Mesenchymal stem cell (in vitro differentiated cells and primary cell): ENCODE measurements at regions not wholly inside any gene's neighbourhood (a gene's known extent, or its start where the extent isn't known, plus 50 kb on each side); places are given as distances from the start of the nearest gene placed in this dataset.

ENCODE experiments used
- DNase-seq: peaks from one replicate; pipeline ENCODE4 v3.0.0-alpha.2; 2013
- H2AFZ ChIP-seq: one replicate; pipeline ENCODE4 v1.6.1; 2013; ENCODE audit warnings: low read depth, mild to moderate bottlenecking, control low read depth, inconsistent platforms, low read length, moderate library complexity
- H2AK5ac ChIP-seq: 2 replicates; pipeline ENCODE4 v1.6.1; 2013; ENCODE audit warnings: low read length, moderate library complexity, mild to moderate bottlenecking, inconsistent platforms; ENCODE audit not compliant: severe bottlenecking
- H2BK120ac ChIP-seq: one replicate; pipeline ENCODE4 v1.6.1; 2013; ENCODE audit warnings: low read depth, mild to moderate bottlenecking, inconsistent platforms, low read length, moderate library complexity
- H2BK12ac ChIP-seq, 2 experiments: one replicate each; pipeline ENCODE4 v1.6.1; 2013; ENCODE audit warnings: inconsistent platforms in 2 of 2, low read length in 2 of 2, mild to moderate bottlenecking in 2 of 2, moderate library complexity in 2 of 2, control low read depth in 1 of 2
- H2BK15ac ChIP-seq: one replicate; pipeline ENCODE4 v1.6.1; 2013; ENCODE audit warnings: mild to moderate bottlenecking, low read depth, inconsistent platforms; ENCODE audit not compliant: poor library complexity, severe bottlenecking
- H2BK5ac ChIP-seq: 2 replicates; pipeline ENCODE4 v1.6.1; 2013; ENCODE audit warnings: low read depth, mild to moderate bottlenecking, low read length, control low read depth, inconsistent platforms; ENCODE audit not compliant: poor library complexity, severe bottlenecking
- H3K14ac ChIP-seq, 2 experiments: one replicate each; pipeline ENCODE4 v1.6.1; 2013; ENCODE audit warnings: inconsistent platforms in 2 of 2, low read length in 2 of 2, control low read depth in 1 of 2, mild to moderate bottlenecking in 1 of 2, moderate library complexity in 1 of 2
- H3K18ac ChIP-seq, 2 experiments: one replicate each; pipeline ENCODE4 v1.6.1; 2013; ENCODE audit warnings: inconsistent platforms in 2 of 2, low read length in 2 of 2, control low read depth in 1 of 2, low read depth in 1 of 2, mild to moderate bottlenecking in 1 of 2
- H3K23ac ChIP-seq, 2 experiments: one replicate each; pipeline ENCODE4 v1.6.1; 2013; ENCODE audit warnings: inconsistent platforms in 2 of 2, low read length in 2 of 2, mild to moderate bottlenecking in 2 of 2, moderate library complexity in 2 of 2, control low read depth in 1 of 2
- H3K27ac ChIP-seq: 2 replicates; pipeline ENCODE4 v1.5.1; 2013; ENCODE audit warnings: mild to moderate bottlenecking, moderate library complexity, low read length, control low read depth, inconsistent platforms; ENCODE audit not compliant: poor library complexity, severe bottlenecking
- H3K27me3 ChIP-seq, 2 experiments: 2 replicates each; pipeline versions ENCODE4 v1.6.1 to v1.7.0; 2013; ENCODE audit warnings: low read length in 2 of 2, mild to moderate bottlenecking in 2 of 2, moderate library complexity in 2 of 2, control low read depth in 1 of 2, inconsistent platforms in 1 of 2; ENCODE audit not compliant: control insufficient read depth in 1 of 2, insufficient read depth in 1 of 2
- H3K36me3 ChIP-seq, 2 experiments: 2 replicates each; pipeline versions ENCODE4 v1.6.1 to v1.7.0; 2013; ENCODE audit warnings: low read length in 2 of 2, control low read depth in 1 of 2, inconsistent platforms in 1 of 2, low read depth in 1 of 2, mild to moderate bottlenecking in 1 of 2; ENCODE audit not compliant: insufficient read depth in 2 of 2, control insufficient read depth in 1 of 2
- H3K4ac ChIP-seq, 2 experiments: one replicate each; pipeline ENCODE4 v1.6.1; 2013; ENCODE audit warnings: inconsistent platforms in 2 of 2, low read length in 2 of 2, mild to moderate bottlenecking in 2 of 2, moderate library complexity in 2 of 2, control low read depth in 1 of 2, low read depth in 1 of 2
- H3K4me1 ChIP-seq: 2 replicates; pipeline ENCODE4 v1.6.1; 2013; ENCODE audit warnings: low read depth, low read length, control low read depth; ENCODE audit not compliant: control insufficient read depth, insufficient read depth
- H3K4me2 ChIP-seq: 2 replicates; pipeline ENCODE4 v1.6.1; 2013; ENCODE audit warnings: low read length, mild to moderate bottlenecking, inconsistent platforms; ENCODE audit not compliant: poor library complexity, severe bottlenecking
- H3K4me3 ChIP-seq, 2 experiments: 2 replicates each; pipeline versions ENCODE4 v1.5.1 to v1.7.0; 2013; ENCODE audit warnings: low read length in 2 of 2, mild to moderate bottlenecking in 2 of 2, control low read depth in 1 of 2, low read depth in 1 of 2; ENCODE audit not compliant: insufficient read depth in 1 of 2
- H3K79me1 ChIP-seq: replicated peaks from 2 replicates; pipeline ENCODE4 v1.6.1; 2013; ENCODE audit warnings: mild to moderate bottlenecking, control low read depth, low read length, inconsistent platforms; ENCODE audit not compliant: poor library complexity, severe bottlenecking
- H3K9ac ChIP-seq: 2 replicates; pipeline ENCODE4 v1.7.0; 2013; ENCODE audit warnings: mild to moderate bottlenecking, low read length, moderate library complexity
- H3K9me3 ChIP-seq: 2 replicates; pipeline ENCODE4 v1.7.0; 2013; ENCODE audit warnings: mild to moderate bottlenecking, low read length; ENCODE audit not compliant: control insufficient read depth
- H4K8ac ChIP-seq: one replicate; pipeline ENCODE4 v1.6.1; 2013; ENCODE audit warnings: inconsistent platforms, mild to moderate bottlenecking, low read length, moderate library complexity
- H4K91ac ChIP-seq: one replicate; pipeline ENCODE4 v1.6.1; 2013; ENCODE audit warnings: mild to moderate bottlenecking, low read length, inconsistent platforms
- WGBS: methylation state at CpG from one replicate; pipeline ENCODE4 v1.1.7; 2013; ENCODE audit warnings: mixed read lengths; 5-methylcytosine and 5-hydroxymethylcytosine counted together

DNA sequence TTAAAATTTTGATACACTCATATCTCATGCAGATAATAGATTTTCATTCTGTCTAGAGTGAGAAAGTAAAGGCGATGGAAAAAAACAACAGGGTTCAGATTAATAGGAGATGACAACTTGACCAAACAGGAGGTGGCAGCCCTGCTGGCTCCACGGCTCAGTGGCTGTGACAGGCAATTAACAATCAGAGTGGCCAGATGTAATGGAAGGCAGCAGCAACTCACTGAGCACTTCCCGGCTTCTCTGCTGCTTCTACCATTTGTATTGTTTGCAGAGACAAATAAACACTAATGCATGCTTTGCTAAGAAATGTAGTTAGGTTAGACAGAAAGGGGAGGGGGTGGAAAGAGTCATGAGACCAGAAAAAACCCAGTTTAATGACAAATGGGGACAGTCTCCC lies 473.0 kb upstream of the SLC10A2 start:
- 6% methylated on average over 3 of the region's 3 CpGs for WGBS
- DNase-seq = no peak

DNA sequence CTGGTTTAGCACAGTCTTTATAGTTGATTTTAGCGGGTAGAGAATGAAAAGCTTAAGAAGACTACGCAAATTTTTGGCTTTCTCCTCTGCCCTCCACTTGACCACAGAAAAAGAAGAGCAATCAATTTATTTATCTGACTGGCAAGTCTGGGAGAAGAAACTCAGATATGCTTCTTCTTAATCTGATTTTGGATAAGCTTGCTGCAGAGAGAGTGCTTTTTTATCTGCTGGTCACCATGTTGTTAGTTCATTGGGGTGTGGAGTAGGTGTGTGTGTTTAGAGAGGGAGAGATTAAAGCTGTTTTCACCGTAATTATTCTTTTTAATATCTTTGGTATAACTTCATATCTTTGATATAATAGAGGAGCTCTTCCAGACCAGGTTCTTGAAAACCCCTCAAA lies 471.4 kb upstream of the SLC10A2 start:
- DNase-seq = no peak
- H3K9ac ChIP-seq = no peak overlapping the region
- peaks cover 11% of the 10 kb centered on the region for H3K9me3 ChIP-seq
- no peak overlapping the region for H4K91ac ChIP-seq
- H3K14ac ChIP-seq = no peak overlapping the region
- no peaks in the 10 kb centered on the region for H3K4me1 ChIP-seq
- no peak overlapping the region for H3K23ac ChIP-seq
- no peak overlapping the region for H4K8ac ChIP-seq
- no peak overlapping the region for H2BK120ac ChIP-seq
- no peak overlapping the region for H3K27ac ChIP-seq
- H2BK12ac ChIP-seq = no peak overlapping the region
- no peak overlapping the region for H2AFZ ChIP-seq
- no peak overlapping the region for H3K4me3 ChIP-seq
- WGBS = 100% methylated on average over 2 of the region's 3 CpGs
- H2BK5ac ChIP-seq = no peak overlapping the region
- no peak overlapping the region for H3K4ac ChIP-seq
- H3K36me3 ChIP-seq = no peaks in the 10 kb centered on the region
- no peaks in the 10 kb centered on the region for H3K27me3 ChIP-seq
- no peak overlapping the region for H3K4me2 ChIP-seq
- no peak overlapping the region for H3K18ac ChIP-seq
- H2BK15ac ChIP-seq = no peak overlapping the region
- H3K79me1 ChIP-seq = no peaks in the 10 kb centered on the region
- H2AK5ac ChIP-seq = no peak overlapping the region

More for the DNA sequence above, 473.0 kb upstream of the SLC10A2 start:
- no peak overlapping the region for H3K18ac ChIP-seq
- H4K8ac ChIP-seq = no peak overlapping the region
- H3K9me3 ChIP-seq = peaks cover 19% of the 10 kb centered on the region
- H4K91ac ChIP-seq = no peak overlapping the region
- H3K9ac ChIP-seq = no peak overlapping the region
- no peak overlapping the region for H2AK5ac ChIP-seq
- no peaks in the 10 kb centered on the region for H3K36me3 ChIP-seq
- H3K27ac ChIP-seq = no peak overlapping the region
- H2AFZ ChIP-seq = no peak overlapping the region
- no peak overlapping the region for H2BK15ac ChIP-seq
- no peaks in the 10 kb centered on the region for H3K79me1 ChIP-seq
- H2BK120ac ChIP-seq = no peak overlapping the region
- H3K23ac ChIP-seq = no peak overlapping the region
- H3K4ac ChIP-seq = no peak overlapping the region
- no peak overlapping the region for H2BK5ac ChIP-seq
- no peak overlapping the region for H2BK12ac ChIP-seq
- H3K27me3 ChIP-seq = no peaks in the 10 kb centered on the region
- no peaks in the 10 kb centered on the region for H3K4me1 ChIP-seq
- no peak overlapping the region for H3K4me3 ChIP-seq
- no peak overlapping the region for H3K4me2 ChIP-seq
- no peak overlapping the region for H3K14ac ChIP-seq

DNA sequence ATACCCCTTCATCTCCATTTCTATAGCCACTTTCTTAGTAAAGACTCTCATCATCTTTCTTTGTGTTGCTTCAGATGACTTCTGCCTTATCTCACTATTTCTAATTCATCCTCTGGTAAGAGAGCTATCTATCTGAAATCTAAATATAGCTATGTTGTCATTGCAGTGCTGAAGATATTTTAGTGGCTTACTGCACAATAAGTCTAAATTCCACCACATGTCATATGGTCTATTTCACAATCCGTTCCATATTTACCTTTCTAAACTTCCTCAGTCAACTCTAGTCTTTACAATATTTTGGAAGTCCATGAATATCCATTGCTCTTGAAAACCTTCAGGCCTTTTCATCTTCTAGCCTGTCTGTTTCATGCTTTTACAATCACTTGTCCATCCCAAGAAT lies 465.1 kb upstream of the SLC10A2 start:
- Histone ChIP-seq H3K27ac (no peak overlapping the region), H3K36me3 (no peaks in the 10 kb centered on the region), H3K4me3 (no peak overlapping the region), H2AK5ac (no peak overlapping the region), H3K14ac (no peak overlapping the region), H3K27me3 (no peaks in the 10 kb centered on the region), H3K4me2 (no peak overlapping the region), H2BK120ac (no peak overlapping the region), H2BK12ac (no peak overlapping the region), H2BK5ac (no peak overlapping the region), H3K18ac (no peak overlapping the region), H3K4me1 (no peaks in the 10 kb centered on the region), H2BK15ac (no peak overlapping the region), H2AFZ (no peak overlapping the region), H3K23ac (no peak overlapping the region), H3K79me1 (no peaks in the 10 kb centered on the region), H4K8ac (no peak overlapping the region), H3K9ac (no peak overlapping the region), H4K91ac (no peak overlapping the region), H3K9me3 (peaks cover 20% of the 10 kb centered on the region), H3K4ac (no peak overlapping the region)
- 71% methylated on average over 1 of the region's 1 CpG for WGBS
- DNase-seq = no peak

DNA sequence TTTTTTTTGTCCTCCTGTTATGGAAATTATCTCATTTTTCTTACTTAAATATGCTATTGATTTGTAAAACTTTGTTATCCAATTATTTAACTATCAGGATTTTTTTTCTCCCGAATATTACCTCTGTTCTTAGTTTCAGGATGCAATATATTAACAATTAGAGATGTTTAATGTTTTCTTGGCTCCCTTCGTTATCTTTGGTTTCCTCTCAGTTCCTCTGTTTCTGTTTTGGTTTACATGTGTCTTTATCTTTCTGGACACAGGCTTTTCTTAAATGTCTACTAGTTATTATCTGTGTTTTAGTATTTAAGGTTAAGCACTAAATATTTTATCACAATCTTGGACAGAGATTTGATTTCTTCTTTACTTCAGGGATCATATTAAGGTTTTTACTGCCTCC lies 462.2 kb upstream of the SLC10A2 start:
- H3K9ac ChIP-seq = no peak overlapping the region
- H2BK120ac ChIP-seq = no peak overlapping the region
- no CpG with 5 or more reads among the region's 2 CpGs for whole genome bisulfite sequencing
- H3K14ac ChIP-seq = no peak overlapping the region
- no peaks in the 10 kb centered on the region for H3K27me3 ChIP-seq
- H3K4me1 ChIP-seq = no peaks in the 10 kb centered on the region
- no peak overlapping the region for H3K18ac ChIP-seq
- no peak overlapping the region for H3K4me3 ChIP-seq
- H3K4me2 ChIP-seq = no peak overlapping the region
- no peak overlapping the region for H3K27ac ChIP-seq
- H3K4ac ChIP-seq = no peak overlapping the region
- no peak overlapping the region for H2BK5ac ChIP-seq
- no peaks in the 10 kb centered on the region for H3K36me3 ChIP-seq
- DNase-seq = no peak
- no peak overlapping the region for H2AFZ ChIP-seq
- H2BK12ac ChIP-seq = no peak overlapping the region
- H3K9me3 ChIP-seq = peaks cover 20% of the 10 kb centered on the region
- no peak overlapping the region for H4K8ac ChIP-seq
- no peak overlapping the region for H3K23ac ChIP-seq
- H2BK15ac ChIP-seq = no peak overlapping the region
- H2AK5ac ChIP-seq = no peak overlapping the region
- H4K91ac ChIP-seq = no peak overlapping the region
- no peaks in the 10 kb centered on the region for H3K79me1 ChIP-seq
